H9 (cell line): ENCODE measurements at regions not wholly inside any gene's neighbourhood (a gene's known extent, or its start where the extent isn't known, plus 50 kb on each side); places are given as distances from the start of the nearest gene placed in this dataset.

Source experiments
- DNase-seq: peaks from one replicate; pipeline ENCODE4 v3.0.0-alpha.2; 2017
- H2AFZ ChIP-seq: one replicate; pipeline ENCODE4 v1.6.1; 2013; ENCODE audit warnings: mild to moderate bottlenecking, low read length, control low read depth, moderate library complexity
- H2AK5ac ChIP-seq: 2 replicates; pipeline ENCODE4 v1.6.1; 2013; ENCODE audit warnings: low read length, control low read depth, mixed read lengths; ENCODE audit not compliant: insufficient read length
- H2BK120ac ChIP-seq: one replicate; pipeline ENCODE4 v1.6.1; 2013; ENCODE audit warnings: low read depth, mild to moderate bottlenecking, low read length, control low read depth, inconsistent platforms; ENCODE audit not compliant: poor library complexity, severe bottlenecking
- H2BK12ac ChIP-seq: 2 replicates; pipeline ENCODE4 v1.6.1; 2013; ENCODE audit warnings: low read length, control low read depth, mixed read lengths, low read depth; ENCODE audit not compliant: insufficient read length
- H2BK15ac ChIP-seq: 2 replicates; pipeline ENCODE4 v1.6.1; 2013; ENCODE audit warnings: low read depth, low read length, control low read depth
- H2BK20ac ChIP-seq: one replicate; pipeline ENCODE4 v1.6.1; 2013; ENCODE audit warnings: low read depth, mild to moderate bottlenecking, low read length, control low read depth, inconsistent platforms; ENCODE audit not compliant: poor library complexity, severe bottlenecking
- H2BK5ac ChIP-seq: 2 replicates; pipeline ENCODE4 v1.6.1; 2013; ENCODE audit warnings: low read length, control low read depth, mixed read lengths; ENCODE audit not compliant: insufficient read length
- H3K14ac ChIP-seq: 2 replicates; pipeline ENCODE4 v1.6.1; 2013; ENCODE audit warnings: low read length, control low read depth; ENCODE audit not compliant: insufficient read depth
- H3K18ac ChIP-seq: 2 replicates; pipeline ENCODE4 v1.6.1; 2013; ENCODE audit warnings: low read depth, mild to moderate bottlenecking, mixed read lengths, low read length, control low read depth; ENCODE audit not compliant: insufficient read length
- H3K23ac ChIP-seq: 2 replicates; pipeline ENCODE4 v1.6.1; 2013; ENCODE audit warnings: low read length, control low read depth, mixed read lengths, low read depth; ENCODE audit not compliant: insufficient read length
- H3K23me2 ChIP-seq: 2 replicates; pipeline ENCODE4 v1.6.1; 2013; ENCODE audit warnings: low read depth, mild to moderate bottlenecking, mixed read lengths, low read length, control low read depth; ENCODE audit not compliant: insufficient read length, poor library complexity, severe bottlenecking
- H3K27ac ChIP-seq: 2 replicates; pipeline ENCODE4 v1.5.1; 2013; ENCODE audit warnings: low read length, control low read depth, mixed read lengths, low read depth; ENCODE audit not compliant: insufficient read length
- H3K27me3 ChIP-seq: 2 replicates; pipeline ENCODE4 v1.6.1; 2013; ENCODE audit warnings: low read length, control low read depth, inconsistent platforms; ENCODE audit not compliant: insufficient read depth
- H3K4ac ChIP-seq: 2 replicates; pipeline ENCODE4 v1.6.1; 2013; ENCODE audit warnings: low read depth, mild to moderate bottlenecking, control low read depth, inconsistent platforms, low read length, moderate library complexity
- H3K4me1 ChIP-seq: 2 replicates; pipeline ENCODE4 v1.6.1; 2013; ENCODE audit warnings: low read length, control low read depth, inconsistent platforms; ENCODE audit not compliant: insufficient read depth
- H3K4me2 ChIP-seq: 2 replicates; pipeline ENCODE4 v1.6.1; 2013; ENCODE audit warnings: low read length, control low read depth, mixed read lengths; ENCODE audit not compliant: insufficient read length, insufficient read depth
- H3K56ac ChIP-seq: 2 replicates; pipeline ENCODE4 v1.6.1; 2013; ENCODE audit warnings: low read depth, mild to moderate bottlenecking, mixed read lengths, low read length, control low read depth; ENCODE audit not compliant: insufficient read length
- H3K79me1 ChIP-seq: 2 replicates; pipeline ENCODE4 v1.6.1; 2013; ENCODE audit warnings: low read depth, mild to moderate bottlenecking, moderate library complexity, low read length, control low read depth, inconsistent platforms; ENCODE audit not compliant: insufficient read depth, poor library complexity, severe bottlenecking
- H3K79me2 ChIP-seq: 2 replicates; pipeline ENCODE4 v1.6.1; 2013; ENCODE audit warnings: low read length, control low read depth, inconsistent platforms; ENCODE audit not compliant: insufficient read depth
- H3K9ac ChIP-seq: 2 replicates; pipeline ENCODE4 v1.6.1; 2013; ENCODE audit warnings: low read length, control low read depth, mixed read lengths; ENCODE audit not compliant: insufficient read length; ENCODE audit errors: extremely low read depth
- H3K9me3 ChIP-seq: one replicate; pipeline ENCODE4 v1.6.1; 2013; ENCODE audit warnings: low read depth, low read length, inconsistent platforms; ENCODE audit not compliant: control insufficient read depth
- H3T11ph ChIP-seq: one replicate; pipeline ENCODE4 v1.6.1; 2013; ENCODE audit warnings: mild to moderate bottlenecking, low read length, control low read depth, inconsistent platforms
- H4K20me1 ChIP-seq: one replicate; pipeline ENCODE4 v1.6.1; 2013; ENCODE audit not compliant: control insufficient read depth, insufficient read length, insufficient read depth
- H4K5ac ChIP-seq: 2 replicates; pipeline ENCODE4 v1.6.1; 2013; ENCODE audit warnings: low read depth, mild to moderate bottlenecking, mixed read lengths, low read length, control low read depth; ENCODE audit not compliant: insufficient read length
- H4K8ac ChIP-seq: replicated peaks from 2 replicates; pipeline ENCODE4 v1.6.1; 2013; ENCODE audit warnings: low read length, control low read depth, mixed read lengths, low read depth; ENCODE audit not compliant: insufficient read length
- H4K91ac ChIP-seq: 2 replicates; pipeline ENCODE4 v1.6.1; 2013; ENCODE audit warnings: low read depth, mild to moderate bottlenecking, moderate library complexity, mixed read lengths, low read length, control low read depth; ENCODE audit not compliant: insufficient read length
- H3K27ac Mint-ChIP-seq, 3 experiments: 2 replicates in 2 of 3; 3 replicates in 1 of 3; pipeline ENCODE4 v1.8.0; 2020 to 2021; ENCODE audit warnings: mixed read lengths in 3 of 3, mild to moderate bottlenecking in 1 of 3, moderate library complexity in 1 of 3
- H3K27me3 Mint-ChIP-seq: 2 replicates; pipeline ENCODE4 v1.8.0; 2021; ENCODE audit warnings: low read depth, mild to moderate bottlenecking, moderate library complexity, mixed read lengths
- H3K36me3 Mint-ChIP-seq, 3 experiments: 2 replicates in 2 of 3; 3 replicates in 1 of 3; pipeline ENCODE4 v1.8.0; 2020 to 2021; ENCODE audit warnings: low read depth in 3 of 3, mixed read lengths in 3 of 3; ENCODE audit not compliant: insufficient read depth in 1 of 3
- H3K4me1 Mint-ChIP-seq, 2 experiments: 2 replicates each; pipeline ENCODE4 v1.8.0; 2020; ENCODE audit warnings: mixed read lengths in 2 of 2
- H3K4me3 Mint-ChIP-seq, 2 experiments: 2 replicates in 1 of 2; 3 replicates in 1 of 2; pipeline ENCODE4 v1.8.0; 2020 to 2021; ENCODE audit warnings: mild to moderate bottlenecking in 2 of 2, mixed read lengths in 2 of 2, moderate library complexity in 1 of 2
- H3K9me3 Mint-ChIP-seq, 2 experiments: 2 replicates in 1 of 2; 3 replicates in 1 of 2; pipeline ENCODE4 v1.8.0; 2020; ENCODE audit warnings: mild to moderate bottlenecking in 2 of 2, mixed read lengths in 2 of 2, moderate library complexity in 1 of 2
- CTCF ChIP-seq: fragments of 200-600 bp; sonication (generic); conservative IDR thresholded peaks from 3 replicates; pipeline ENCODE4 v1.8.0; 2021; ENCODE audit warnings: antibody characterized with exemption, mild to moderate bottlenecking
- WGBS: extraction: QIAGEN DNeasy Blood & Tissue Kit; methylation state at CpG from one replicate; pipeline ENCODE4 v1.1.7; 2013; ENCODE audit warnings: missing lambda C conversion rate, low lambda C conversion rate, mixed read lengths; ENCODE audit not compliant: insufficient read length; ENCODE audit errors: extremely low coverage; 5-methylcytosine and 5-hydroxymethylcytosine counted together

DNA sequence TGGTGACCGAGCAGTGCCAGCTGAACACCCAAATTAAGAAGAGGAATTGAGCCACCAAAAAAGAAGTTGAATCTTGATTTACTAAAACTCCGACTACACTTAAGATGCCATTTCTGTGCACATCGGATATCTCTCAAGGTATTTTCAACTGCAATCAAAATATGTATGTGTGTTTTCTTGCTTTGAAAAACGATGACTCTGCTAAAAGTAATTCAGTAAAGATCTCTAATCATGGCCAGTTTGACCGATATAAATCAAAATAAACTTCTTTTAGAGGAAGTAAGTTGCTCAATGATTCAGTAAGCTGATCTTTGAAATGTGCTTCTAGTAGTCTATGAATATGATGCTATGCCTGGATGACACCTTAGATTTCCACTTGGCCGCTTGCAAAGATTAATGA is 453.5 kb upstream of the TPK1 start:
- H3K4me2 ChIP-seq: no peak overlapping the region
- H3K9ac ChIP-seq: no peak overlapping the region
- H3K23ac ChIP-seq: no peak overlapping the region
- no peak overlapping the region for H4K5ac ChIP-seq
- H2BK5ac ChIP-seq: no peak overlapping the region
- H4K20me1 ChIP-seq: no peaks in the 10 kb centered on the region
- no peaks in the 10 kb centered on the region for H3K79me2 ChIP-seq
- H2BK120ac ChIP-seq: no peak overlapping the region
- H2BK12ac ChIP-seq: no peak overlapping the region
- Mint-ChIP-seq H3K27ac (no peak overlapping the region), H3K27me3 (no peaks in the 10 kb centered on the region), H3K36me3 (no peaks in the 10 kb centered on the region; a peak in 1 of 7 replicates), H3K4me3 (no peak overlapping the region), H3K4me1 (no peaks in the 10 kb centered on the region), H3K9me3 (peaks cover 0 to 2% of the 10 kb centered on the region in 2 experiments; a peak in 2 of 5 replicates)
- H4K91ac ChIP-seq: no peak overlapping the region
- no peak overlapping the region for H3K56ac ChIP-seq
- H2BK20ac ChIP-seq: no peak overlapping the region
- H4K8ac ChIP-seq: no peak overlapping the region
- H3K18ac ChIP-seq: no peak overlapping the region
- H3K14ac ChIP-seq: no peak overlapping the region
- no peaks in the 10 kb centered on the region for H3K9me3 ChIP-seq
- DNase-seq: no peak
- no peak overlapping the region for H3T11ph ChIP-seq
- H3K23me2 ChIP-seq: no peaks in the 10 kb centered on the region
- no peak overlapping the region for H2AFZ ChIP-seq
- H2BK15ac ChIP-seq: no peak overlapping the region
- no CpG with 5 or more reads among the region's 6 CpGs for WGBS
- no peaks in the 10 kb centered on the region for H3K27me3 ChIP-seq
- H3K4me1 ChIP-seq: no peaks in the 10 kb centered on the region
- no peak overlapping the region for H2AK5ac ChIP-seq
- no peak overlapping the region for H3K27ac ChIP-seq
- H3K79me1 ChIP-seq: no peaks in the 10 kb centered on the region
- H3K4ac ChIP-seq: no peak overlapping the region
- TF ChIP-seq CTCF: no peak
